Vagina (tissue), 2 donors: ENCODE measurements at regions not wholly inside any gene's neighbourhood (a gene's known extent, or its start where the extent isn't known, plus 50 kb on each side); places are given as distances from the start of the nearest gene placed in this dataset.
"Not testable (repeated sequence)": the region's sequence is repeated elsewhere in the genome, so short reads cannot be mapped to it uniquely, and the experiment has no call there.

Experiments used
- DNase-seq, 2 donors: peaks; one replicate each; pipeline ENCODE4 v3.0.0-alpha.2; 2017; ENCODE audit errors: extremely low spot score in 2 of 2
- H3K27ac ChIP-seq: fragments of 200-600 bp; sonication (generic); one replicate; pipeline ENCODE4 v1.5.1; 2019
- H3K27me3 ChIP-seq: fragments of 200-600 bp; sonication (generic); one replicate; pipeline ENCODE4 v1.5.1; 2019
- H3K36me3 ChIP-seq, 2 donors: fragments of 200-600 bp; sonication (generic); one replicate each; pipeline ENCODE4 v1.5.1; 2017 to 2019
- H3K4me1 ChIP-seq: fragments of 200-600 bp; sonication (generic); one replicate; pipeline ENCODE4 v1.5.1; 2019
- H3K4me3 ChIP-seq, 2 donors: fragments of 200-600 bp; sonication (generic); 1 replicate in 1 of 2; 2 replicates in 1 of 2; pipeline ENCODE4 v1.5.1; 2016 to 2019
- H3K9me3 ChIP-seq: fragments of 200-600 bp; sonication (generic); one replicate; pipeline ENCODE4 v1.5.1; 2019
- POLR2A ChIP-seq, 2 donors: fragments of 450-650 bp; IDR thresholded peaks; one replicate each; pipeline ENCODE4 v1.6.1; 2017; ENCODE audit warnings: antibody characterized with exemption in 2 of 2, mild to moderate bottlenecking in 2 of 2, moderate library complexity in 2 of 2
- POLR2AphosphoS5 ChIP-seq, 2 donors: sonication (generic); formaldehyde crosslinking; IDR thresholded peaks; one replicate each; pipeline ENCODE4 v1.9.0; 2017; ENCODE audit warnings: antibody characterized with exemption in 2 of 2, mild to moderate bottlenecking in 2 of 2, low read depth in 1 of 2; ENCODE audit not compliant: insufficient read depth in 1 of 2
- intact Hi-C: fragments of 100-400 bp; cut with DNase I; formaldehyde crosslinking; loops from one replicate; pipeline ENCODE4 v1.15.1; 2023
- TF ChIP-seq, protein P1 (sequence below), 3 experiments: fragments of 450-650 bp in 2 of 3; fragments of 200-600 bp in 1 of 3; sonication (generic) in 1 of 3; IDR thresholded peaks; one replicate each; pipeline ENCODE4 v1.5.1; 2017 to 2019; ENCODE audit warnings: antibody characterized with exemption in 3 of 3, mild to moderate bottlenecking in 2 of 3, moderate library complexity in 2 of 3

- H3K36me3 ChIP-seq, result no peaks in the 10 kb centered on the region
- H3K4me3 ChIP-seq, result no peak overlapping the region
- TF ChIP-seq POLR2AphosphoS5 (IDR thresholded peaks at IDR 0.05; ENCODE audit: insufficient read depth in 1 of 2, low read depth in 1 of 2) (no peak), POLR2A (IDR thresholded peaks at IDR 0.05) (no peak)
- TF ChIP-seq, protein P1, sequence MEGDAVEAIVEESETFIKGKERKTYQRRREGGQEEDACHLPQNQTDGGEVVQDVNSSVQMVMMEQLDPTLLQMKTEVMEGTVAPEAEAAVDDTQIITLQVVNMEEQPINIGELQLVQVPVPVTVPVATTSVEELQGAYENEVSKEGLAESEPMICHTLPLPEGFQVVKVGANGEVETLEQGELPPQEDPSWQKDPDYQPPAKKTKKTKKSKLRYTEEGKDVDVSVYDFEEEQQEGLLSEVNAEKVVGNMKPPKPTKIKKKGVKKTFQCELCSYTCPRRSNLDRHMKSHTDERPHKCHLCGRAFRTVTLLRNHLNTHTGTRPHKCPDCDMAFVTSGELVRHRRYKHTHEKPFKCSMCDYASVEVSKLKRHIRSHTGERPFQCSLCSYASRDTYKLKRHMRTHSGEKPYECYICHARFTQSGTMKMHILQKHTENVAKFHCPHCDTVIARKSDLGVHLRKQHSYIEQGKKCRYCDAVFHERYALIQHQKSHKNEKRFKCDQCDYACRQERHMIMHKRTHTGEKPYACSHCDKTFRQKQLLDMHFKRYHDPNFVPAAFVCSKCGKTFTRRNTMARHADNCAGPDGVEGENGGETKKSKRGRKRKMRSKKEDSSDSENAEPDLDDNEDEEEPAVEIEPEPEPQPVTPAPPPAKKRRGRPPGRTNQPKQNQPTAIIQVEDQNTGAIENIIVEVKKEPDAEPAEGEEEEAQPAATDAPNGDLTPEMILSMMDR (IDR thresholded peaks at IDR 0.05), result no peak
- no peaks in the 10 kb centered on the region for H3K9me3 ChIP-seq
- H3K4me1 ChIP-seq, result no peaks in the 10 kb centered on the region
- no peak for DNase-seq
- no peaks in the 10 kb centered on the region for H3K27me3 ChIP-seq
- intact Hi-C loops, result no loop called here
- H3K27ac ChIP-seq, result no peak overlapping the region
These were observed 504.3 kb downstream of the SOX11 start for GRCh38 chr2:6196449-6196848.

DNA sequence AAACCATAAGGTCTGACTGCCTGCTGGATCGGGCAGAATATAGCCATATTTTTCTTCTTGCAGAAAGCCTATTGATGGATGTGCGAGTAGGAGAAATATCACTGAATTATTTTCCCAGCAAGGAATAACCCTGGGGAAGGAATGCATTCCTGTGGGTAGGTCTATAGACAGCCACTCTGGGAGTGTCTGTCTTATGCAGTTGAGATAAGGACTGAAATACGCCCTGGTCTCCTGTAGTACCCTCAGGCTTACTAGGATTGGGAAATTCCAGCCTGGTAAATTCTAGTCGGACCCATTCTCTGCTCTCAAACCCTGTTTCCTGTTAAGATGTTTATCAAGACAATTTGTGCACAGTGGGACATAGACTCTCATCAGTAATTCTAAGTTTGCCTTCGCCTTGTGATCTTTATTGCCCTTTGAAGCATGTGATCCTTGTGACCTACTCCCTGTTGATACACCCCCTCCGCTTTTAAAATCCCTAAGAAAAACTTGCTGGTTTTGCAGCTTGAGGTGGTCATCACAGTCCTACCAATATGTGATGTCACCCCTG is 506.3 kb downstream of the SOX11 start:
- H3K4me3 ChIP-seq, DNase-seq, H3K27me3 ChIP-seq, H3K4me1 ChIP-seq, H3K27ac ChIP-seq, H3K36me3 ChIP-seq, H3K9me3 ChIP-seq, intact Hi-C loops: not testable (repeated sequence)

GRCh38 chr2:6202756-6203155 is 510.6 kb downstream of the SOX11 start:
- no peak for DNase-seq
- H3K36me3 ChIP-seq, result no peaks in the 10 kb centered on the region
- H3K4me3 ChIP-seq, result no peak overlapping the region
- intact Hi-C loops, result no loop called here
- H3K9me3 ChIP-seq, result no peaks in the 10 kb centered on the region
- H3K27ac ChIP-seq, result no peak overlapping the region
- H3K27me3 ChIP-seq, result no peaks in the 10 kb centered on the region
- TF ChIP-seq POLR2A (IDR thresholded peaks at IDR 0.05) (no peak), POLR2AphosphoS5 (IDR thresholded peaks at IDR 0.05; ENCODE audit: insufficient read depth in 1 of 2, low read depth in 1 of 2) (no peak)
- TF ChIP-seq, protein P1 (IDR thresholded peaks at IDR 0.05), result no peak
- no peaks in the 10 kb centered on the region for H3K4me1 ChIP-seq

DNA sequence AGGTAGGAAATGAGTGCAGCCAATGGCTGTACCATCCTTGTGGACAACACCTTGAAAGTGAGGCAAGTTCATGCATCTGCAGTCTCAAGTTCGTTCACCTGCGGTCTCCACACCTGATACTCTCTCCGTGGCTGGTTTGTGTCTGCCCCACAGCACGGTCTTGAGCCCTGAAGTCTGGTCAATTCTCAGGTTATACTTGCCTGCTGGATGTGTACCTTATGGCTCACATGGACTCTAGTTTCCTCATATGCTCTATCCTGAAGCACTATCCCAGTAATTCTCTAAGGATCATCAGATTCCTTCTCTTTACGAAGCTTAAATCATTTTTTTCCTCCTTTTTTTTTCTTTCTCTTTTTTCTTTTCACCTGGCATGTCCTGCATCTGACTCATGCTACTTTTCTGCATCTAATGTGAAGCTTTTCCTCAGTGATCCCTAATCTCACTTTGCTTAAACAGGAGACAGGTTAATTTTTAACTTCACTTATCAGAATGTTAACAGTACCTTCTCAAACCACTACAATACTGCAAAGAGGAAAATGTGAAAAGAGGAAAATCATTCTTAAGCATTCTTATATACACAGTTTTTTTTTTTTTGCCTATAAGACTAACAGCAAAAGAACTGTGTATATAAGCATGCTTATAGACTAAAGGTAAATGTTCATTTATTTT is 511.2 kb downstream of the SOX11 start:
- Histone ChIP-seq H3K4me1 (no peaks in the 10 kb centered on the region), H3K4me3 (no peak overlapping the region), H3K27me3 (no peaks in the 10 kb centered on the region), H3K27ac (no peak overlapping the region), H3K36me3 (no peaks in the 10 kb centered on the region), H3K9me3 (no peaks in the 10 kb centered on the region)
- intact Hi-C loops, result no loop called here
- TF ChIP-seq, protein P1 (IDR thresholded peaks at IDR 0.05), result no peak
- TF ChIP-seq POLR2AphosphoS5 (IDR thresholded peaks at IDR 0.05; ENCODE audit: insufficient read depth in 1 of 2, low read depth in 1 of 2) (no peak), POLR2A (IDR thresholded peaks at IDR 0.05) (no peak)
- DNase-seq, result no peak

DNA sequence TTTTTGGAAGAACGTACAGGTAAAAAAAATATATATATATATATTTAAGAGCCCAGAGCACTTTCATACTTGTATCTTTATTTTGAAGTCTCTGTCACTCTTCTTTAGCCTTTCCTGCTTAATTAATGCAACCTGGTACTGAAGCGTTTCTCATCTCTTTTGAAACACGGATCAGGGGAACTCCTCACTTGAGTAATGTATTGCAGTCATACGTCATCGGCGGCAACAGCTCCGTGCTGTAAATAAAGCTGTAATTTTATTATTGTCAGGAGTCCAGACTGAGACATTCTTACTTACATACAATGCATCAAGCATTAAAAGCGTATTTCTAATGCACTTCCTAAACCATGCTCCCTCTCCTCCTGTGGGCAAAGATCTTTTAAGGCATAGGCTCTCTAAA is 514.7 kb downstream of the SOX11 start:
- H3K4me3 ChIP-seq, result no peak overlapping the region
- no peak overlapping the region for H3K27ac ChIP-seq
- intact Hi-C loops, result no loop called here
- TF ChIP-seq POLR2AphosphoS5 (IDR thresholded peaks at IDR 0.05; ENCODE audit: insufficient read depth in 1 of 2, low read depth in 1 of 2) (no peak), POLR2A (IDR thresholded peaks at IDR 0.05) (no peak)
- TF ChIP-seq, protein P1 (IDR thresholded peaks at IDR 0.05), result no peak
- H3K36me3 ChIP-seq, result no peaks in the 10 kb centered on the region
- H3K9me3 ChIP-seq, result no peaks in the 10 kb centered on the region
- no peaks in the 10 kb centered on the region for H3K4me1 ChIP-seq
- no peaks in the 10 kb centered on the region for H3K27me3 ChIP-seq
- no peak for DNase-seq
